Astrocyte of the spinal cord (primary cell): ENCODE measurements at regions not wholly inside any gene's neighbourhood (a gene's known extent, or its start where the extent isn't known, plus 50 kb on each side); places are given as distances from the start of the nearest gene placed in this dataset.

Source experiments
- DNase-seq: peaks from one replicate; pipeline ENCODE4 v3.0.0; 2011; ENCODE audit warnings: low read depth, low spot score
- H3K4me3 ChIP-seq: 2 replicates; pipeline ENCODE4 v1.5.1; 2011; ENCODE audit warnings: low read depth, mild to moderate bottlenecking, low read length, moderate library complexity
- CTCF ChIP-seq: IDR thresholded peaks from 2 replicates; pipeline ENCODE4 v1.5.1; 2012; ENCODE audit warnings: low read depth, mild to moderate bottlenecking, low read length, inconsistent platforms
- in situ Hi-C: cut with HindIII; loops from 2 replicates; pipeline ENCODE4 v1.10.0; 2017; ENCODE audit warnings: low sequenced_read_pairs

GRCh38 chr3:4042070-4042469, 242.8 kb downstream of the LRRN1 start:
- no peak for DNase-seq
- in situ Hi-C loops: no loop called here
- H3K4me3 ChIP-seq: no peak overlapping the region
- TF ChIP-seq CTCF: no peak

DNA sequence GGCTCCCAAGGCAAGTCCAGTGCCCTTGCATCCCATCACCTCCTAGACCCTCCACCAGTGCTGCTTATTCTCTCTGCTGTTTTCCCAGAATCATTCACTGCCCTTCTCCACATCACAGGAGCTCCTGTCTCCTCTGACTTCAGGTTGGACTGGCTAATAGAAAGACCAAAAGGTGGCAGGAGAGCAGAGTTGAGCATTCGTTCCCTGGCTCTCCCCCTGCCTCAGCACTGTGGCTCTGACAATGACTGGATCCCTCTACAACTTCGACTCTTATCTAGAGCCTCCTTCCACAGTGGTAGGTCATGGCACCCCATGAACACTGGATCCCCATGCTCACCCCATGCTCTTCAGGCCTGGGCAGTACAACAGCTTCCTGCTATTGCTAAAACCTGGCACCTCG, 243.6 kb downstream of the LRRN1 start:
- in situ Hi-C loops: no loop called here

GRCh38 chr3:4043867-4044575, 244.8 kb downstream of the LRRN1 start:
- in situ Hi-C loops: no loop called here
- no peak overlapping the region for H3K4me3 ChIP-seq
- TF ChIP-seq CTCF: no peak
- DNase-seq: no peak

More for the DNA sequence above, 243.6 kb downstream of the LRRN1 start:
- H3K4me3 ChIP-seq: no peak overlapping the region
- no peak for TF ChIP-seq CTCF
- DNase-seq: no peak

- H3K4me3 ChIP-seq: no peak overlapping the region
- no peak for TF ChIP-seq CTCF
- no peak for DNase-seq
These were observed 245.4 kb downstream of the LRRN1 start for GRCh38 chr3:4044619-4045018.

GRCh38 chr3:4045756-4046155, 246.5 kb downstream of the LRRN1 start:
- TF ChIP-seq CTCF: no peak
- no peak for DNase-seq
- in situ Hi-C loops: no loop called here
- H3K4me3 ChIP-seq: no peak overlapping the region

More at GRCh38 chr3:4044619-4045018, 245.4 kb downstream of the LRRN1 start:
- in situ Hi-C loops: no loop called here

- H3K4me3 ChIP-seq: no peak overlapping the region
- DNase-seq: no peak
- no peak for TF ChIP-seq CTCF
- in situ Hi-C loops: no loop called here
These were observed 248.1 kb downstream of the LRRN1 start for GRCh38 chr3:4047366-4047765.
